Endothelial cell of umbilical vein (primary cell): ENCODE measurements at regions not wholly inside any gene's neighbourhood (a gene's known extent, or its start where the extent isn't known, plus 50 kb on each side); places are given as distances from the start of the nearest gene placed in this dataset.

Experiments used
- BruUV-seq: library from RNA; stranded (reverse); fragments of 400-500 nt; replicated peaks from 2 replicates; lab custom pipeline; 2021; lab: Mats Ljungman, UMichigan
- CTCF ChIA-PET: fragments of 300-600, 350-600 bp; sonication (Branson Sonifier 250); formaldehyde crosslinking; loops from one replicate; lab custom pipeline; 2021; ENCODE audit warnings: antibody characterized with exemption, inconsistent platforms; lab: Charles Lee
- POLR2A ChIA-PET: fragments of 300-600, 350-600 bp; sonication (Branson Sonifier 250); formaldehyde crosslinking; loops from one replicate; lab custom pipeline; 2021; ENCODE audit warnings: antibody characterized with exemption, inconsistent platforms; lab: Charles Lee
- DNase-seq: peaks from one replicate; pipeline ENCODE4 v3.0.0-alpha.2; 2011; ENCODE audit warnings: low read depth, low spot score
- FAIRE-seq: peaks from 2 replicates; lab custom pipeline; 2011; peaks lifted over from hg19 to GRCh38; lab: Jason Lieb, UNC
- H2AFZ ChIP-seq: 2 replicates; pipeline ENCODE4 v1.6.0; 2012; ENCODE audit warnings: low read depth, low read length, control low read depth, inconsistent platforms
- H3K27ac ChIP-seq: 2 replicates; pipeline ENCODE4 v1.5.1; 2011; ENCODE audit warnings: low read depth, mild to moderate bottlenecking, control low read depth, low read length, moderate library complexity; ENCODE audit not compliant: insufficient read depth
- H3K27me3 ChIP-seq, 2 experiments: 2 replicates each; pipeline versions ENCODE4 v1.6.0 to v1.6.1; 2011; ENCODE audit warnings: low read length in 2 of 2, mixed read lengths in 1 of 2; ENCODE audit not compliant: control insufficient read depth in 2 of 2, insufficient read depth in 2 of 2
- H3K36me3 ChIP-seq, 2 experiments: 2 replicates in 1 of 2; 3 replicates in 1 of 2; pipeline ENCODE4 v1.5.1; 2011; ENCODE audit warnings: low read length in 2 of 2, mild to moderate bottlenecking in 1 of 2, moderate library complexity in 1 of 2; ENCODE audit not compliant: control insufficient read depth in 2 of 2, insufficient read depth in 2 of 2; ENCODE audit errors: extremely low read depth in 1 of 2
- H3K4me1 ChIP-seq: 3 replicates; pipeline ENCODE4 v1.5.1; 2011; ENCODE audit warnings: mild to moderate bottlenecking, low read length; ENCODE audit not compliant: control insufficient read depth, insufficient read depth; ENCODE audit errors: extremely low read depth
- H3K4me2 ChIP-seq: 2 replicates; pipeline ENCODE4 v1.6.1; 2011; ENCODE audit warnings: low read length, control low read depth, mixed read lengths; ENCODE audit not compliant: insufficient read depth
- H3K4me3 ChIP-seq, 3 experiments: fragments of 200-600 bp in 1 of 3; sonication (generic), shearing (Covaris generic) in 1 of 3; replicated peaks in 1 of 3; 2 replicates each; pipeline ENCODE4 v1.5.1; 2011 to 2016; ENCODE audit warnings: control low read depth in 3 of 3, low read length in 3 of 3, mild to moderate bottlenecking in 2 of 3, inconsistent platforms in 1 of 3, low read depth in 1 of 3, moderate library complexity in 1 of 3; ENCODE audit not compliant: insufficient read depth in 1 of 3
- H3K79me2 ChIP-seq: 2 replicates; pipeline ENCODE4 v1.6.0; 2012; ENCODE audit warnings: low read length, inconsistent platforms; ENCODE audit not compliant: control insufficient read depth, insufficient read depth
- H3K9ac ChIP-seq: replicated peaks from 2 replicates; pipeline ENCODE3; 2011; ENCODE audit warnings: low read length, control low read depth; ENCODE audit not compliant: insufficient read depth; ENCODE audit errors: extremely low read depth
- H3K9me1 ChIP-seq: replicated peaks from 3 replicates; pipeline ENCODE4 v1.6.0; 2011; ENCODE audit warnings: mild to moderate bottlenecking, low read length; ENCODE audit not compliant: control insufficient read depth, insufficient read depth; ENCODE audit errors: extremely low read depth
- H3K9me3 ChIP-seq: replicated peaks from 2 replicates; pipeline ENCODE4 v1.5.1; 2012; ENCODE audit warnings: low read length, inconsistent platforms; ENCODE audit not compliant: control insufficient read depth, insufficient read depth
- H4K20me1 ChIP-seq: replicated peaks from 2 replicates; pipeline ENCODE3; 2011; ENCODE audit warnings: mild to moderate bottlenecking, low read length; ENCODE audit not compliant: control insufficient read depth, insufficient read depth; ENCODE audit errors: extremely low read depth
- CTCF ChIP-seq, 2 donors: IDR thresholded peaks; 1 replicate in 1 of 2; 2 replicates in 1 of 2; pipeline ENCODE4 v1.5.1; 2011; ENCODE audit warnings: low read length in 2 of 2, mild to moderate bottlenecking in 2 of 2, moderate library complexity in 2 of 2, control low read depth in 1 of 2, inconsistent platforms in 1 of 2, low read depth in 1 of 2; ENCODE audit not compliant: insufficient read depth in 1 of 2; ENCODE audit errors: extremely low read depth in 1 of 2
- EZH2 ChIP-seq: IDR thresholded peaks from 2 replicates; pipeline ENCODE4 v1.6.1; 2012; ENCODE audit warnings: borderline replicate concordance, low read depth, mild to moderate bottlenecking, moderate library complexity, low read length, inconsistent platforms; ENCODE audit not compliant: severe bottlenecking
- FOS ChIP-seq: IDR thresholded peaks from 2 replicates; pipeline ENCODE4 v1.6.1; 2011; ENCODE audit warnings: mild to moderate bottlenecking, low read length, moderate library complexity, borderline replicate concordance; ENCODE audit not compliant: insufficient read depth
- GATA2 ChIP-seq: IDR thresholded peaks from 2 replicates; pipeline ENCODE4 v1.7.0; 2011; ENCODE audit warnings: low read depth, mild to moderate bottlenecking, moderate library complexity, mixed read lengths, low read length; ENCODE audit not compliant: insufficient read length, insufficient read depth
- JUN ChIP-seq: IDR thresholded peaks from 2 replicates; pipeline ENCODE4 v1.6.1; 2011; ENCODE audit warnings: borderline replicate concordance, low read depth; ENCODE audit not compliant: insufficient read length, insufficient read depth
- MAX ChIP-seq: IDR thresholded peaks from 2 replicates; pipeline ENCODE4 v1.6.1; 2011; ENCODE audit not compliant: insufficient read depth, insufficient read length
- MYC ChIP-seq: IDR thresholded peaks from one replicate; pipeline ENCODE4 v1.6.1; 2011; ENCODE audit warnings: mild to moderate bottlenecking, low read depth, low read length
- POLR2A ChIP-seq: IDR thresholded peaks from 2 replicates; pipeline ENCODE4 v1.6.1; 2012; ENCODE audit warnings: low read depth, mild to moderate bottlenecking, control low read depth, low read length
- POLR2AphosphoS5 ChIP-seq: IDR thresholded peaks from 2 replicates; pipeline ENCODE4 v1.6.1; 2012; ENCODE audit warnings: low read depth, mild to moderate bottlenecking, control low read depth, low read length, moderate library complexity; ENCODE audit not compliant: insufficient read depth
- dilution Hi-C: fragments of 300-500 bp; cut with MboI; formaldehyde crosslinking; loops from one replicate; pipeline ENCODE4 v1.15.0; 2019; ENCODE audit warnings: low sequenced_read_pairs; ENCODE audit not compliant: extremely low pct_ligation_motif_present
- intact Hi-C: fragments of 100-400 bp; cut with micrococcal nuclease; formaldehyde crosslinking; loops from one replicate; pipeline ENCODE4 v1.10.0; 2022

DNA sequence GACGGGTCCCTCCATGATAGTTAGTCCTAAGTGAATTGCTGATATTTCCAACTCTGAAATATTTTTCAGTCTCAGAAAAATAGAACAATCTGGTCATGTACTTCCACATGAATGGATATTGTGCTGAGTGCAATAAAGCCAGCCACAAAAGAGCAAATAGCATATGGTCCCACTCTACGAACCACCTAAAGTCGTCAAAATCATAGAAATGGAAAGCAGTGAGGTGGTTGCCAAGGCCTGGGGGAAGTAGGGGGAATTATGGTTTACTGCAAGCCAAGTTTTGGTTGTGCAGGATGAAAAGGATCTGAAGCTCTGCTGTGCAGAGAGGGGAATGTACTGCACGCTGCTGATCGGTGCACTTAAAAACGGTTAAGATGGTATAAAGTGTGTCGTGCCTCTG is 313.8 kb upstream of the ADARB2 start:
- DNase-seq: no peak
- H2AFZ ChIP-seq: no peak overlapping the region
- H3K4me2 ChIP-seq: no peak overlapping the region
- POLR2A ChIA-PET: no interaction called here
- no peaks in the 10 kb centered on the region for H3K9me1 ChIP-seq
- BruUV-seq: no TSS peak
- FAIRE-seq: no peak
- dilution Hi-C loops: no loop called here
- H3K79me2 ChIP-seq: no peaks in the 10 kb centered on the region
- TF ChIP-seq GATA2 (no peak), FOS (no peak), POLR2AphosphoS5 (no peak), EZH2 (no peak), MYC (no peak), POLR2A (no peak), JUN (no peak), CTCF (IDR thresholded peaks at IDR 0.05; ENCODE audit: extremely low read depth in 1 of 2, insufficient read depth in 1 of 2, low read depth in 1 of 2, low read length in 2 of 2) (no peak), MAX (no peak)
- CTCF ChIA-PET: no interaction called here
- H3K27me3 ChIP-seq: no peaks in the 10 kb centered on the region
- no peak overlapping the region for H3K9ac ChIP-seq
- no peaks in the 10 kb centered on the region for H3K4me1 ChIP-seq
- H3K36me3 ChIP-seq: no peaks in the 10 kb centered on the region
- intact Hi-C loops: no loop called here
- H3K9me3 ChIP-seq: peaks cover 10% of the 10 kb centered on the region
- no peaks in the 10 kb centered on the region for H4K20me1 ChIP-seq
- no peak overlapping the region for H3K27ac ChIP-seq
- H3K4me3 ChIP-seq: no peak overlapping the region
